CD4-positive, alpha-beta T cell treated with Interleukin-6 for 4 hours (primary cell): ENCODE measurements at regions not wholly inside any gene's neighbourhood (a gene's known extent, or its start where the extent isn't known, plus 50 kb on each side); places are given as distances from the start of the nearest gene placed in this dataset.
"Not testable (repeated sequence)": the region's sequence is repeated elsewhere in the genome, so short reads cannot be mapped to it uniquely, and the experiment has no call there.

Experiments used
- DNase-seq: peaks from one replicate; pipeline ENCODE4 v3.0.0-alpha.2; 2020; ENCODE audit warnings: mixed read lengths

GRCh38 chr10:130960531-130960930, 351.0 kb downstream of the TCERG1L start:
- DNase-seq: no peak

GRCh38 chr10:130961506-130962239, 349.8 kb downstream of the TCERG1L start:
- DNase-seq: no peak

DNA sequence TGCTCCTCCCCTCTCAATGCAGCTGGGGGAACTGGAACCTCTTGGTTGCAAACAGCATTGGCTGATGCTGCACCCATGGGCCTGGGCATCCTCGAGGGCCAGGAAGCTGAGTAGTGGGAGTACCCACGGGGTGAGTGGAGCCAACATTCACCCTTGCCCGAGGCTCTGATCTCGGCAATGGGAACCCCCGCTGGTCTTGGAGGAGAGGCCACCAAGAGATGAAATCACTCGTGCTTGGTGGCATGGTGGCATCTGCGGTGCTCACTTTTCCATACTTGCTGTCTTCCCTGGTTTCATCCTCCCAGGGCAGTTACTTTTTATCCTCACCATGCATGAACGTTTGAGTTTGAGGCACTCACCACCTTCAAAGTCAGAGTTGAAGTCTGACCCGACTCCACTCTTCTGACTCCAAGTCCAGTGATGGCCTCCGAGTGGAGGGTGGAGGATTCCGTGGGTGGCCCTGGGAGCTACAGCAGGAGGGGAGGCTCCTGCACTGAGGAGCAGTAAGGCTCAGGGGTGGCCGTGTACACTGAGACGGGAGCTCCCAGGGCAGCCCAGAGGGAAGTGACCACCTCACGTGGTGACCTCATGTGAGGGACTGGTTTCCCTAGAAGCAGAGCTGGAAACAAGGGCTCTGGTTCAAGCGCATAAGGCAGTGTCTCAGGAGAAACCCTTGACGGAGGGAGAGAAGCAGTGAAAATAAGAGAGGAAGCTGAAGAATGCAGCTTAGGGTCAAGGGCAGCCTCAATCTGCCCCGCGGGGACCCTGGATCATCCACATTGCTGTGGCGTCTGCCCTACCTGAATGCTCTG, 349.1 kb downstream of the TCERG1L start:
- DNase-seq: no peak

DNA sequence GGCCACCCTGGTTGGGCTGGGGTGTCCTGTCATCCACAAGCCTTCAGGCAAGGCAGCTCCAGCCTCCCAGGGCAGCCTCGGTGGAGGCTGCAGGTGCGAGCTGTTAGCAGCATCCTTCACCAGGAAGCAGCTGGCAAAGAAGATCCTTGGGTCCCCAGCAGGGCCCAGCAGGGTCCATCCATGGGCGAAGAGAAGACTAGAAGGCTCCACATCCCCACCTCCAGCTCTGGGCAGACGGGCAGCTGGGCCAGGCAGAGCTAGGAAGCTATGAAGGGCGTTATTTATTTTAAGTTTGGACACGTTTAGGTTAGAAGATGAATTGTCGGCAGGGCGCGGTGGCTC, 348.5 kb downstream of the TCERG1L start:
- no peak for DNase-seq

GRCh38 chr10:130963786-130964522, 347.6 kb downstream of the TCERG1L start:
- no peak for DNase-seq

GRCh38 chr10:130964771-130965170, 346.8 kb downstream of the TCERG1L start:
- DNase-seq: no peak

- DNase-seq: no peak
Measured at GRCh38 chr10:130967161-130967560, 344.4 kb downstream of the TCERG1L start.

DNA sequence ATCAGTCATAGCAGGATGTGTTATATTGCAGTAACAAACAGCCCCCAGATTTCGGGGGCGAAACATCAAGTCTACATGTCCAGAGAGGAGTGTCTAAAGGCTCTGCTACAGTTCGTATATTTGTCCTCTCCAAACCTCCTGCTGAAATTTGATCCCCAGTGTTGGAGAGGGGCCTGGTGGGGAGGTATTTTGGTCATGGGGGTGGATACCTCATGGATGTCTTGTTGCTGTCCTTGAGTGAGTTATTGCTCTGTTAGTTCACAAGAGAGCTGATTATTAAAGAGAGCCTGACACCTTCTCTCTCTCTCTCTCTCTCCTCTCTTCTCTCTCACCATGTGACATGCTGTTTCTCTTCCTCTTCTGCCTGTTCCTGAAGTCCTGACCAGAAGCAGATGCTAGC, 343.7 kb downstream of the TCERG1L start:
- no peak for DNase-seq

GRCh38 chr10:130968511-130968910, 343.0 kb downstream of the TCERG1L start:
- no peak for DNase-seq

- no peak for DNase-seq
Measured at GRCh38 chr10:130968964-130969363, 342.6 kb downstream of the TCERG1L start.

DNA sequence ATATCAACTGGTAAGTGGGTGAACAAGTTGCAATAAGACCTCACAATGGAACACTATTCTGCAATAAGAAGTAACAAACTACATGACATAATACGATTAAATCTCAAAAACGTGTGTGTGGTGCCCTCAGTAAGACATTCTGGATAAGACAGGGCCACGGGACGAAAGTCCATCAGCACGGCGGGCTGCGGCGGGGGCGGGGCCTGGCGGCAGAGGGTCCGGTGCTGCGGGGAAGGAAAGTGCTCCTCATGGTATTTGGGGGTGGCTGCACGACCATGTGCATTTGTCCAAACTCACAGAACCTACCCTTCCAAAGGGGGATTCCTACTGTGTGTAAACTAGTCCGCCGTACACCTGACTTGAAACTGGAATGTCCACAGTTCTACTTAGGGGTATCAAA, 341.8 kb downstream of the TCERG1L start:
- DNase-seq: no peak

DNA sequence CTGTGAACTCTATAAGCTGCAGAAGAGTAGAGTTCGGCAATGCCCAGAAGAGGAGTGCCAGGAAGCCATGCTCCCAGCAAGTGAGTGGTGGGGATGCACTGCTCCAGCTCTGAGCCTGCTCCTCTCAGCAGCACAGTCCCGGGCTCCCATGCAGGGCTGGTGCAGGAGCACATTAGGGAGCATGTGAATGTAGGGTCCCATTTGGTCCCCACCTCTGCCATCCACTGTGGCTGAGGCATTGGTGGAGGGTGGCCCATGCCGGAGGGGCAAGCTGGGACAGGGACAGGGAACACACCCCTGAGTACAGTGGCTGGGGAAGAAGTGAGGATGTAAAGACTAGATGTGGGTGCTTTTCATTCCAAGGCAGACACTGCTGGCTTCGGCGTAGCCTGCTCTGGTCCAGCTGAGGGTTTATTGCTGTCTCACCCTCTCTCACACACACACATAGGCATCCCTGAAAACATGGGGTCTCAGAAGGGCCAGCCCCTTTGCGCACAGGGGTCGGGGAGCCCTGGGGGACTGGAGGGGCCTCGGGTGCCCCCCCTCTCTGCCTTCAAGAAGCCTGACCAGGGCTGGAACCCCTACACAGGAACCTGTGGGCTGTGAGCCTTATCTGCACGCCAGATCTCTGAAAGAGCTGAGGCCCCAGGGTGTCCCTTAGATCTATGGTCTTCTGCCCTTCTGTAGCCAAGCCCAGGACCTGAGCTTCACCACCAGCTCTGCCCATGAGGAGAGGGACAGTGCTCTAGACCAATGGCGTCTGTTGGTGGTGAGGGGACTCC, 341.0 kb downstream of the TCERG1L start:
- DNase-seq: no peak

DNA sequence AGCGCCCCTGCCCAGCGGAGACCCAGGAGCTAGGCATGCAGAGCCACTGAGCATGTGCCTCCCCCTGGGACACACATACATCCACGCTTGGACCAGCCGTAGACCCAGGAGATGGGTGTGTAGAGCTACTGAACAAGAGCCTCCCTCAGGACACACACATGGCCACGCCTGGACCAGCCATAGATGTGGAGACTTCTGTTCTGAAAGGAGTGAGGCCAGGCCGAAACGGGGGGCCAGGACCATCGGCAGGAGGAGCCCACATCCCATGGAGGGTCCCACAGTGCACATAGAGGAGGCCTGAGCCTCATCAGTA, 340.4 kb downstream of the TCERG1L start:
- DNase-seq: no peak

GRCh38 chr10:130973127-130973839, 338.2 kb downstream of the TCERG1L start:
- no peak for DNase-seq

DNA sequence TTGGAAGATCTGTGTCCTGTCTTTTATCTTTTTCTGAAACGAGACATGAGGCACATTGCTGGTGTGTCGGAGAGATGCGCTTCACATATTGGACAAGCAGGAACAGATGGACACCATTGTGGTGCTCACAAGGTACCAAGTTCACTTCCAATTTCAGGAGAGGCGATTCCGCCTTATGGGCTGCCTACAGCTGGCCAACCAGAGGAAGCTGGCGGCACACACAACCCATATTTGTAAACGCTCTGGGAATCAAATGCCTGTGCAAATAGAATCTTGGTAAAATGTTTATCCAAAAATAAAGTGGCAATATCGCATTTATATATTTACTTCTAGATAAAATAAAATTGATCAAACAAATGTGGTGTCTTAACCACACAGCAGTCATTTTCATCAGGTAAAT, 337.4 kb downstream of the TCERG1L start:
- no peak for DNase-seq

- not testable (repeated sequence) for DNase-seq
Measured at GRCh38 chr10:130975351-130975750, 336.2 kb downstream of the TCERG1L start.

DNA sequence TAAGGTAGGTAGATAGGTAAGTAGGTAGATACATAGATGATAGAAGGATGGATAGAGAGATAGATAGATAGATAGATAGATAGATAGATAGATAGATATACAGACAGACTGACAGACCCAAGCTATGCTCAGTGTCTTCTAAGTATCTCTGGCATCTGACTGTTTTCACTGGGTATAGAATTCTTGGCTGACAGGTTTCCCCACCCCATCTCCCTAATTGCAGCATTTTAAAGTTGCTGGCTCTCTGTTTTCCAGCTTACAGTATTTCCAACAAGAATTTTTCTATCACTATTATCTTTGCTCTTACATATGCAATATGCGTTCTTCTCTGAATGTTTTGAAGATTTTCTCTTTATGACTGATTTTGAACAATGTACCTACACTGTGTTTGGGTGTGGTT, 328.7 kb downstream of the TCERG1L start:
- no peak for DNase-seq

- DNase-seq: no peak
Measured at GRCh38 chr10:130983749-130984148, 327.8 kb downstream of the TCERG1L start.

- DNase-seq: no peak
Measured at GRCh38 chr10:130984686-130985085, 326.8 kb downstream of the TCERG1L start.

DNA sequence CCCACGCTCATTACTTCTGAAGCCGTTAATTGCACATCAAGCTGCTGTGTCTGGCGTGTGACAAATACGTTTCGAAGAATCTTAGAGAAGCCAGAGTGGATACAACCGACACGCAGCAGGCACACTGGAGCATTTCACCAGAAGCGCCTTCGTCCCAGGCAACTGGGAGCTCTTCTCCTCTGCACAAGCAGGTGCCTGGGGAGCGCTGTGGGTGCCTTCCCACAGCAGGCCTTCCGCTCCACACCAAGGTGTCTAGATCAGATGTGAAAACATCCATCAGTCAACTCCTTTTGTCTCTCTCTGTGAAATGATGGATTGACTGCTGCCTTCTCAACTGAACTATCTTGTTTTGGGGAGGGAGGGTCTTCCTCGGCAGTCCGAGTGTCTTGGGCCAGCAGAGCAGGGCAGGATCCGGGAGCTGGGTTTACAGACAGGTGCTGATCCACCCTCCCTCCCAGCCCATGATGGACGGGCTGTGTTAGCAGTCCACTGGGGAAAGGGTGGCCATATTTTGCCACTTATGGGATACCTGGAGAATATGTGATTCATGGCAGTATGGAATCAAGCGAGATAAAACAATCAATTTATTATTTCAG, 326.3 kb downstream of the TCERG1L start:
- DNase-seq: no peak

DNA sequence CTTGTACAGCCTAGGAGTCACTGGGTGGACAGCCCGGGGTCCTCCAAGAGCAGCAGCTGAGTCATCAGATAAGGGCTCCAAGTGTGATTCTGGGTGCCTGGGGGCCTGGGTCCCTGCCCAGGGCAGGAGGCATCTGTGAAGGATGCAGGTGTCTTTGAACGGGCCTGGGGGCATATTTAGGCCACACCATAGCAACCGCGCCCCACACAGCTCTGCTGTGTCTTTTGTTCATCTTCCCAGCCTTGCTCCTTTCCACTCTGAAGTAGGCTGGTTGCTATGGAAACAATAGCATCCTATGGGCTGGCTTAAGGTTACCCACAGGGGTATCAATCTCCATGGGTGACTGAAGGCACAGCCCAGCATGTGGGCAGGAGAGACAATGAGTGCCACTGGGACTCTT, 324.7 kb downstream of the TCERG1L start:
- DNase-seq: no peak

DNA sequence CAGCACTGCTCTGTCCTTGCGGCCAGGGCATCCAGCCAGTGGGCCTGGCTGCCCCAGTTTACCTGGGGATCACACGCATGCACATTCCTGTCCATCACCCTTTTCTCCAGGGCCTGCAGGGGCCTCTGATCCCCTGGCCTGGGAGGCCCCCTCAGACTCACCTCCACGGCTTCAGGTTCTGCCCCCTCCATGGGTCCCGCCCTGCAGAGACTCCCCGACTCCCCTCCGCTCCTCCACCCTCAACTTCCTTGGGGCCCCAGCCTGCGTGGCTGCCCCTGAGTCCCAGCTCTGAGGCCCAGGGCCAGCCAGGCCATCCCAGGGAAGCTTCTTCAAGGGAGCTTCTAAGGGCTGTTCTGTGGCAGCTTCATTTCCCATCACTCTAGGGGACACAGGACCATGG, 324.1 kb downstream of the TCERG1L start:
- DNase-seq: no peak
